GM12892 (cell line): ENCODE measurements at regions not wholly inside any gene's neighbourhood (a gene's known extent, or its start where the extent isn't known, plus 50 kb on each side); places are given as distances from the start of the nearest gene placed in this dataset.

Experiments
- DNase-seq: peaks from one replicate; pipeline ENCODE4 v3.0.0; 2011; ENCODE audit not compliant: insufficient read length
- FAIRE-seq: peaks from 2 replicates; lab custom pipeline; 2011; peaks lifted over from hg19 to GRCh38; lab: Jason Lieb, UNC
- POLR2A ChIP-seq: IDR thresholded peaks from 2 replicates; pipeline ENCODE4 v1.6.1; 2011; ENCODE audit warnings: low read depth, low read length, control low read depth
- POLR2AphosphoS5 ChIP-seq: IDR thresholded peaks from 2 replicates; pipeline ENCODE4 v1.6.1; 2011; ENCODE audit warnings: low read depth, low read length, control low read depth
- TAF1 ChIP-seq: IDR thresholded peaks from 2 replicates; pipeline ENCODE4 v1.6.1; 2011; ENCODE audit warnings: low read depth, mild to moderate bottlenecking, control low read depth, low read length, borderline replicate concordance

GRCh38 chr17:14701886-14702285 lies 401.0 kb downstream of the HS3ST3B1 start:
- TF ChIP-seq POLR2AphosphoS5, result no peak
- TF ChIP-seq TAF1, result no peak
- TF ChIP-seq POLR2A, result no peak
- no peak for DNase-seq
- FAIRE-seq, result no peak

GRCh38 chr17:14699574-14700185 lies 398.8 kb downstream of the HS3ST3B1 start:
- TF ChIP-seq TAF1, result no peak
- no peak for TF ChIP-seq POLR2A
- TF ChIP-seq POLR2AphosphoS5, result no peak
- FAIRE-seq, result no peak
- no peak for DNase-seq

GRCh38 chr17:14693382-14693781 lies 392.5 kb downstream of the HS3ST3B1 start:
- TF ChIP-seq TAF1, result no peak
- no peak for TF ChIP-seq POLR2A
- TF ChIP-seq POLR2AphosphoS5, result no peak
- DNase-seq, result no peak
- FAIRE-seq, result no peak

GRCh38 chr17:14690704-14691103 lies 389.8 kb downstream of the HS3ST3B1 start:
- no peak for TF ChIP-seq POLR2A
- TF ChIP-seq TAF1, result no peak
- no peak for TF ChIP-seq POLR2AphosphoS5
- no peak for DNase-seq
- FAIRE-seq, result no peak

- FAIRE-seq (no peak), DNase-seq (no peak)
- TF ChIP-seq TAF1, result no peak
- no peak for TF ChIP-seq POLR2A
- no peak for TF ChIP-seq POLR2AphosphoS5
Measured at GRCh38 chr17:14688134-14688533, 387.3 kb downstream of the HS3ST3B1 start.

DNA sequence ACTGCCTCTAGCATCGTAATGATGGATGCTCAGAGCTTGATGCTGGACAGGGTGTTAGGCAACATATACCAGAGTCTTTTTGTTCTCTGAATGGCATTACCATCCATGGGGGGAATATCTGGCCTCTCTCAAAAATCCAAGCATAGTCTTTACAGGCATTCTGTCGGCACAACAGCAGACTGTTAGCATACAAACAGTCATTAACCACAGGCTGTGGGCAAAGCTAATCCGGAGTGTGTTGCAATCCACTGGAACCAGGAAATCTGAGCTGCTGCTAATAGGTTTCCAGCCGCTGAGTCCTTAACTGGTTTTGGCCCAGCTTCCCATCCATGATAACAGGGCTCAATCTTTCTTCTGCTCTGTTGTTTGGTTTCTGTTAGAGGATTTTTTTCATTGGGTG lies 371.9 kb downstream of the HS3ST3B1 start:
- TF ChIP-seq TAF1 (no peak), POLR2AphosphoS5 (no peak), POLR2A (no peak)
- DNase-seq, result no peak
- FAIRE-seq, result no peak

DNA sequence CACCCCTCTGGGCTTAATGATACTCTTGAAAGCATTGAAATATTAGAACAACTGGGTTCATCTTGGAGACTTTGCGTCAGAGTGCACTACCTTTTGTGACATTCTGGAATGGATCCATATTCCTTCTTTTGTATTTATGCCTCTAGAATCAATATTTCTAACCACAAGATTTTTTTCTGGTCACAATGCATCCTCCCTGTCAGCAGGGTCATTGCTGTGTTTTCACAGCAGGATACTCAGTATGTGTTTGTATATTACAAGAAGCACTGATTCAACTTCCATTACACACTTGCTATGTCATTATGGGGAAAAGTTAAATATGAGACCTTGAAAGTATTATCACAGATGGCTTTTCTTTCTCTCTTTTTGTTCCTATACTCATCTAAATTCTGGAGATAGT lies 370.0 kb downstream of the HS3ST3B1 start:
- FAIRE-seq (no peak), DNase-seq (no peak)
- no peak for TF ChIP-seq POLR2AphosphoS5
- TF ChIP-seq POLR2A, result no peak
- TF ChIP-seq TAF1, result no peak

- no peak for DNase-seq
- FAIRE-seq, result no peak
- TF ChIP-seq POLR2A (no peak), POLR2AphosphoS5 (no peak), TAF1 (no peak)
Measured at GRCh38 chr17:14664511-14664910, 363.6 kb downstream of the HS3ST3B1 start.

GRCh38 chr17:14641117-14641516 lies 340.2 kb downstream of the HS3ST3B1 start:
- no peak for FAIRE-seq
- no peak for DNase-seq
- no peak for TF ChIP-seq POLR2A
- TF ChIP-seq POLR2AphosphoS5, result no peak
- TF ChIP-seq TAF1, result no peak

DNA sequence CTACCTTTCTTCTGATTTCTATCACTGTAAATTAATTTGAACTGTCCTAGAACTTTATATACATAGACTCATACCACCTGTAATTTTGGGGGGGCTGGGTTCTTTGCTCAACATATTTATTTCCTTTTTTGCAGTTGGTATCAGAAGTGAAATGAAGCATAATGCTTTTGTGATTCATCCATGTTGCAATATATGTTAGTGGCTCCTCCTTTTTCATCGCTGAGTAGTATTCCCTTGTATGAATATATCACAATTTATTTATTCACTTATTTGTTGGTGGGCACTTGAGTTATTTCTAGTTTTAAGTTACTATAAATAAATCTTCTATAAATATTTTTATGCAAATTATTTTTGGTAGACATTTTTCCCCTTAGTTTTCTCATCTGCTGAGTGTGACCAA lies 336.4 kb downstream of the HS3ST3B1 start:
- FAIRE-seq, result no peak
- no peak for DNase-seq
- TF ChIP-seq POLR2A (no peak), POLR2AphosphoS5 (no peak), TAF1 (no peak)

DNA sequence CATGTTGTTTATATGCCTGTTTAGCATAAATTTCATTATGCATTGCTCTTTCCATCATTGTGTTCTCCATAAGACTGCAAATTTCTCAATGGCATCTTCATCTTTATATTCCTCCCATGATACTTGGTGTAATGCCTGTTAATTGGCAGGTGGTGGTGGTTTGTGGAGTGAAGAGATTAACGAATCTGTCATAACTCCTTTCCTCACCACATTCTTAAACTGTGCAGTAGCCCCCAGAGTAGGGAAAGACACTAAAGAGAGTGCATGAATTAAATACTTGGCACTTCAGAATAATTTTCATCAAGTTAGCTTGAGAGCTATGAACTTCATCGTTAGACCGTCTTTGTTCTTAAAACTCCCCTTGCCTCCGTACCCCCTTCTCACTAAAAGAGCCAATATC lies 329.7 kb downstream of the HS3ST3B1 start:
- TF ChIP-seq POLR2AphosphoS5 (no peak), POLR2A (no peak), TAF1 (no peak)
- DNase-seq (no peak), FAIRE-seq (no peak)

GRCh38 chr17:14630046-14630445 lies 329.2 kb downstream of the HS3ST3B1 start:
- FAIRE-seq (no peak), DNase-seq (no peak)
- TF ChIP-seq POLR2A, result no peak
- no peak for TF ChIP-seq POLR2AphosphoS5
- TF ChIP-seq TAF1, result no peak
